ENCODE measurements at regions not wholly inside any gene's neighbourhood (a gene's known extent, or its start where the extent isn't known, plus 50 kb on each side); places are given as distances from the start of the nearest gene placed in this dataset.

GRCh38 chr5:133796186-133796585 is 172.2 kb downstream of the C5orf15 start:
- TF ChIP-seq CTCF (IDR thresholded peaks at IDR 0.05) (no peak), POLR2A (IDR thresholded peaks at IDR 0.05) (no peak)

Measured in right lobe of liver (tissue), 4 donors.